Brain microvascular endothelial cell (primary cell): ENCODE measurements at regions not wholly inside any gene's neighbourhood (a gene's known extent, or its start where the extent isn't known, plus 50 kb on each side); places are given as distances from the start of the nearest gene placed in this dataset.

Source experiments
- DNase-seq: peaks from one replicate; pipeline ENCODE4 v3.0.0-alpha.2; 2020
- H3K27ac ChIP-seq: fragments of 250-450 bp; sonication (Bioruptor Pico); 2 replicates; pipeline ENCODE4 v1.5.1; 2020; ENCODE audit warnings: mild to moderate bottlenecking, moderate library complexity
- H3K27me3 ChIP-seq: fragments of 250-450 bp; sonication (Bioruptor Pico); replicated peaks from 2 replicates; pipeline ENCODE4 v1.5.1; 2020; ENCODE audit warnings: mild to moderate bottlenecking
- H3K36me3 ChIP-seq: fragments of 250-450 bp; sonication (Bioruptor Pico); replicated peaks from 2 replicates; pipeline ENCODE4 v1.5.1; 2020; ENCODE audit warnings: mild to moderate bottlenecking
- H3K4me3 ChIP-seq: 2 replicates; pipeline ENCODE4 v1.5.1; 2011; ENCODE audit warnings: low read depth, mild to moderate bottlenecking, control low read depth, low read length, moderate library complexity
- CTCF ChIP-seq: IDR thresholded peaks from 2 replicates; pipeline ENCODE4 v1.5.1; 2011; ENCODE audit warnings: low read depth, mild to moderate bottlenecking, moderate library complexity, low read length, control low read depth, inconsistent platforms; ENCODE audit errors: missing control alignments
- in situ Hi-C: cut with HindIII; loops from 2 replicates; pipeline ENCODE4 v1.10.0; 2017; ENCODE audit warnings: low sequenced_read_pairs, low pct_ligation_motif_present

- Histone ChIP-seq H3K27ac (no peak overlapping the region), H3K27me3 (no peaks in the 10 kb centered on the region), H3K4me3 (no peak overlapping the region), H3K36me3 (no peaks in the 10 kb centered on the region)
- in situ Hi-C loops, result no loop called here
- DNase-seq, result no peak
- no peak for TF ChIP-seq CTCF
Measured at GRCh38 chr20:22366631-22367030, 217.7 kb downstream of the FOXA2 start.

- TF ChIP-seq CTCF, result no peak
- in situ Hi-C loops, result no loop called here
- H3K36me3 ChIP-seq, result no peaks in the 10 kb centered on the region
- H3K4me3 ChIP-seq, result no peak overlapping the region
- DNase-seq, result no peak
- no peak overlapping the region for H3K27ac ChIP-seq
- no peaks in the 10 kb centered on the region for H3K27me3 ChIP-seq
Measured at GRCh38 chr20:22354647-22355046, 229.7 kb downstream of the FOXA2 start.

- no peak overlapping the region for H3K27ac ChIP-seq
- no peak for DNase-seq
- H3K4me3 ChIP-seq, result no peak overlapping the region
- in situ Hi-C loops, result no loop called here
- TF ChIP-seq CTCF, result no peak
- H3K27me3 ChIP-seq, result no peaks in the 10 kb centered on the region
- H3K36me3 ChIP-seq, result no peaks in the 10 kb centered on the region
Measured at GRCh38 chr20:22353586-22353985, 230.8 kb downstream of the FOXA2 start.

- no peak for TF ChIP-seq CTCF
- Histone ChIP-seq H3K4me3 (no peak overlapping the region), H3K27ac (no peak overlapping the region), H3K36me3 (no peaks in the 10 kb centered on the region), H3K27me3 (no peaks in the 10 kb centered on the region)
- in situ Hi-C loops, result no loop called here
- no peak for DNase-seq
Measured at GRCh38 chr20:22352019-22352418, 232.4 kb downstream of the FOXA2 start.

- no peak overlapping the region for H3K4me3 ChIP-seq
- no peak for DNase-seq
- in situ Hi-C loops, result no loop called here
- H3K27me3 ChIP-seq, result no peaks in the 10 kb centered on the region
- H3K36me3 ChIP-seq, result no peaks in the 10 kb centered on the region
- TF ChIP-seq CTCF, result no peak
- no peak overlapping the region for H3K27ac ChIP-seq
Measured at GRCh38 chr20:22350624-22351023, 233.7 kb downstream of the FOXA2 start.

GRCh38 chr20:22348010-22348409 is 236.4 kb downstream of the FOXA2 start:
- in situ Hi-C loops, result loop anchor here (25.0 kb wide), 1 partner anchor 339 kb away; no protein-coding TSS in a partner anchor

More at GRCh38 chr20:22348010-22348409, 236.4 kb downstream of the FOXA2 start:
- no peak for DNase-seq
- Histone ChIP-seq H3K4me3 (no peak overlapping the region), H3K36me3 (no peaks in the 10 kb centered on the region), H3K27ac (no peak overlapping the region), H3K27me3 (no peaks in the 10 kb centered on the region)
- TF ChIP-seq CTCF, result no peak
